PC-3 (cell line): ENCODE measurements at regions not wholly inside any gene's neighbourhood (a gene's known extent, or its start where the extent isn't known, plus 50 kb on each side); places are given as distances from the start of the nearest gene placed in this dataset.

Source experiments
- ATAC-seq: fragments of 200-7000 bp; cut with Tn5 transposase; 2 replicates; pipeline ENCODE4 v1.9.1; 2020; ENCODE audit warnings: mild to moderate bottlenecking, moderate library complexity
- BruUV-seq: library from RNA; stranded (reverse); fragments of 400-500 nt; replicated peaks from 2 replicates; lab custom pipeline; 2021; lab: Mats Ljungman, UMichigan
- CTCF ChIA-PET: fragments of 300-600 bp; sonication (Branson Sonifier 250); formaldehyde crosslinking; loops from one replicate; lab custom pipeline; 2022; ENCODE audit warnings: antibody characterized with exemption; lab: Charles Lee
- POLR2A ChIA-PET: fragments of 300-600 bp; sonication (Branson Sonifier 250); formaldehyde crosslinking; loops from one replicate; lab custom pipeline; 2022; ENCODE audit warnings: antibody characterized with exemption; ENCODE audit not compliant: unreplicated experiment; lab: Charles Lee
- DNase-seq: peaks from one replicate; pipeline ENCODE4 v3.0.0-alpha.2; 2015
- H2AFZ ChIP-seq: fragments of 300-600 bp; sonication (generic); 2 replicates; pipeline ENCODE4 v1.6.0; 2016; ENCODE audit warnings: antibody characterized with exemption, low read length
- H3F3A ChIP-seq: fragments of 300-600 bp; sonication (generic); one replicate; pipeline ENCODE4 v1.6.0; 2017; ENCODE audit warnings: antibody characterized with exemption, low read length, control low read depth, mild to moderate bottlenecking; ENCODE audit not compliant: unreplicated experiment
- H3K27ac ChIP-seq: fragments of 300-600 bp; sonication (generic); 2 replicates; pipeline ENCODE4 v1.5.1; 2016; ENCODE audit warnings: mild to moderate bottlenecking, low read length
- H3K27me3 ChIP-seq: fragments of 300-600 bp; sonication (generic); 2 replicates; pipeline ENCODE4 v1.6.1; 2016; ENCODE audit warnings: low read length, mixed read lengths
- H3K36me3 ChIP-seq: fragments of 300-600 bp; sonication (generic); 2 replicates; pipeline ENCODE4 v1.6.1; 2016; ENCODE audit warnings: low read depth, mixed run types, low read length, mixed read lengths
- H3K4me1 ChIP-seq: fragments of 300-600 bp; sonication (generic); 2 replicates; pipeline ENCODE4 v1.5.1; 2016; ENCODE audit warnings: low read length; ENCODE audit not compliant: insufficient read depth
- H3K4me2 ChIP-seq: fragments of 300-600 bp; sonication (generic); 2 replicates; pipeline ENCODE4 v1.6.0; 2016; ENCODE audit warnings: low read length
- H3K4me3 ChIP-seq: fragments of 300-600 bp; sonication (generic); 2 replicates; pipeline ENCODE4 v1.5.1; 2016; ENCODE audit warnings: mild to moderate bottlenecking, low read length, mixed read lengths
- H3K79me2 ChIP-seq: fragments of 300-600 bp; sonication (generic); 2 replicates; pipeline ENCODE4 v1.6.1; 2017; ENCODE audit warnings: low read length, mixed read lengths
- H3K9ac ChIP-seq: fragments of 300-600 bp; sonication (generic); 2 replicates; pipeline ENCODE4 v1.6.0; 2016; ENCODE audit warnings: mild to moderate bottlenecking, low read length
- H3K9me2 ChIP-seq: fragments of 300-600 bp; sonication (generic); replicated peaks from 2 replicates; pipeline ENCODE4 v1.6.1; 2016; ENCODE audit warnings: mixed run types, low read length, mixed read lengths
- H3K9me3 ChIP-seq: fragments of 300-600 bp; sonication (generic); 2 replicates; pipeline ENCODE4 v1.6.1; 2016; ENCODE audit warnings: low read length, mixed read lengths
- H4K20me1 ChIP-seq: fragments of 300-600 bp; sonication (generic); 2 replicates; pipeline ENCODE4 v1.6.1; 2016; ENCODE audit warnings: low read length, mixed read lengths
- CTCF ChIP-seq: fragments of 300-600 bp; sonication (generic); conservative IDR thresholded peaks from 2 replicates; pipeline ENCODE4 v1.5.1; 2017; ENCODE audit warnings: antibody characterized with exemption, low read depth, mild to moderate bottlenecking, low read length
- EZH2 ChIP-seq: fragments of 300-600 bp; sonication (generic); IDR thresholded peaks from one replicate; pipeline ENCODE4 v1.6.1; 2017; ENCODE audit warnings: antibody characterized with exemption, mild to moderate bottlenecking, low read length; ENCODE audit not compliant: unreplicated experiment
- EZH2phosphoT487 ChIP-seq: fragments of 300-600 bp; sonication (generic); IDR thresholded peaks from 2 replicates; pipeline ENCODE4 v1.6.1; 2018; ENCODE audit warnings: mild to moderate bottlenecking, antibody characterized with exemption, low read length, borderline replicate concordance
- intact Hi-C: fragments of 100-400 bp; cut with micrococcal nuclease; formaldehyde crosslinking; loops from 2 replicates; pipeline ENCODE4 v1.9.0; 2023

GRCh38 chr2:16243411-16243996 lies 303.2 kb downstream of the MYCN start:
- intact Hi-C loops, result no loop called here
- H3K36me3 ChIP-seq, result no peaks in the 10 kb centered on the region
- no peak overlapping the region for H2AFZ ChIP-seq
- ChIA-PET CTCF (no interaction called here), POLR2A (no interaction called here)
- no peaks in the 10 kb centered on the region for H3K9me2 ChIP-seq
- no peaks in the 10 kb centered on the region for H3F3A ChIP-seq
- no peak overlapping the region for H3K27ac ChIP-seq
- no peaks in the 10 kb centered on the region for H3K9me3 ChIP-seq
- H3K79me2 ChIP-seq, result no peaks in the 10 kb centered on the region
- no TSS peak for BruUV-seq
- no peak for DNase-seq
- H3K4me2 ChIP-seq, result no peak overlapping the region
- no peaks in the 10 kb centered on the region for H4K20me1 ChIP-seq
- H3K4me3 ChIP-seq, result no peak overlapping the region
- TF ChIP-seq CTCF (no peak), EZH2phosphoT487 (no peak), EZH2 (no peak)
- no peak for ATAC-seq
- H3K9ac ChIP-seq, result no peak overlapping the region
- H3K27me3 ChIP-seq, result no peaks in the 10 kb centered on the region
- H3K4me1 ChIP-seq, result no peaks in the 10 kb centered on the region

GRCh38 chr2:16242906-16243305 lies 302.6 kb downstream of the MYCN start:
- Histone ChIP-seq H2AFZ (no peak overlapping the region), H3K9me3 (no peaks in the 10 kb centered on the region), H3K9ac (no peak overlapping the region), H3K4me1 (no peaks in the 10 kb centered on the region), H3K4me2 (no peak overlapping the region), H3K79me2 (no peaks in the 10 kb centered on the region), H3K9me2 (no peaks in the 10 kb centered on the region), H4K20me1 (no peaks in the 10 kb centered on the region), H3K36me3 (no peaks in the 10 kb centered on the region), H3K27me3 (no peaks in the 10 kb centered on the region), H3F3A (no peaks in the 10 kb centered on the region), H3K4me3 (no peak overlapping the region), H3K27ac (no peak overlapping the region)
- TF ChIP-seq EZH2, result no peak
- TF ChIP-seq CTCF, result no peak
- TF ChIP-seq EZH2phosphoT487, result no peak
- no TSS peak for BruUV-seq
- intact Hi-C loops, result no loop called here
- no peak for DNase-seq
- POLR2A ChIA-PET, result no interaction called here
- CTCF ChIA-PET, result no interaction called here
- no peak for ATAC-seq
